ENCODE measurements at regions not wholly inside any gene's neighbourhood (a gene's known extent, or its start where the extent isn't known, plus 50 kb on each side); places are given as distances from the start of the nearest gene placed in this dataset.
"Not testable (repeated sequence)": the region's sequence is repeated elsewhere in the genome, so short reads cannot be mapped to it uniquely, and the experiment has no call there.

DNA sequence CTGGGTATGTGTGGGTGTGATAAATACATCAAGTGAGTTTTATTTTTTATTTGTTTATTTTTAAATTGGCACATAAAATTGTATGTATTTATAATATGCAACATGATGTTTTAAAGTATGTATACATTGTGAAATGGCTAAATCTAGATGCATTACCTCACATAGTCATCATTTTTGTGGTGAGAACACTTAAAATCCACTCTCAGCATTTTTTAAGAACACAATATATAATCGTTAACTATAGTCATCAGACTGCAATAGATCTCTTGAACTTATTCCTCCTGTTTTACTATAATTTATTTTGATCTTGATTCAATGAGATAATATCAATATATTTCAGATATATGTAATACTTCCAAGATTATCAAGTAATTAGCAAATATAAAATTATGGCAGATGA lies 93.9 kb upstream of the ALDH1A1 start:
- Histone ChIP-seq H3K56ac (ENCODE audit: extremely low read depth, insufficient read depth, low read length) (no peak overlapping the region), H3K27ac (ENCODE audit: insufficient read depth, low read length) (no peak overlapping the region), H3K36me3 (ENCODE audit: control insufficient read depth, insufficient read depth, low read length) (no peaks in the 10 kb centered on the region), H4K91ac (ENCODE audit: insufficient read depth, low read depth, low read length) (no peak overlapping the region), H3K9ac (ENCODE audit: low read depth, low read length) (no peak overlapping the region), H3K23ac (ENCODE audit: low read depth, low read length) (no peak overlapping the region), H4K20me1 (ENCODE audit: insufficient read depth, low read length) (no peaks in the 10 kb centered on the region), H2AK5ac (ENCODE audit: low read depth, low read length) (no peak overlapping the region), H4K5ac (ENCODE audit: low read depth, low read length) (no peak overlapping the region), H2BK5ac (ENCODE audit: low read depth, low read length, poor library complexity, severe bottlenecking) (no peak overlapping the region), H2AK9ac (replicated peaks; ENCODE audit: low read depth, low read length, poor library complexity) (no peak overlapping the region), H3K27me3 (ENCODE audit: control insufficient read depth, insufficient read depth, low read length) (0 out of 2 replicates have a peak, but pooled peaks cover 1% of the 10 kb centered on the region), H3K79me1 (ENCODE audit: low read depth in 1 of 2, low read length in 2 of 2) (no peaks in the 10 kb centered on the region), H2BK120ac (ENCODE audit: low read depth, low read length) (no peak overlapping the region), H2AFZ (replicated peaks; ENCODE audit: low read length, poor library complexity) (no peak overlapping the region), H3K9me3 (ENCODE audit: control insufficient read depth, insufficient read depth, low read length) (no peaks in the 10 kb centered on the region), H3K18ac (ENCODE audit: low read depth, low read length) (no peak overlapping the region), H3K4me2 (ENCODE audit: low read depth, low read length) (no peak overlapping the region), H3K4me3 (ENCODE audit: insufficient read depth, low read depth, low read length) (no peak overlapping the region), H3K14ac (replicated peaks; ENCODE audit: low read depth, low read length) (no peak overlapping the region), H3K4me1 (ENCODE audit: control insufficient read depth, insufficient read depth, low read length) (no peaks in the 10 kb centered on the region), H2BK15ac (ENCODE audit: low read depth, low read length) (no peak overlapping the region), H3K9me1 (ENCODE audit: insufficient read depth, low read length) (no peaks in the 10 kb centered on the region), H4K8ac (ENCODE audit: low read depth in 2 of 2, low read length in 2 of 2) (no peak overlapping the region), H3K4ac (ENCODE audit: low read depth, low read length) (no peak overlapping the region), H2BK20ac (ENCODE audit: low read depth, low read length) (no peak overlapping the region)
- ChIA-PET CTCF (interaction anchor here (1.3 kb wide), 1 partner anchor 8 kb away, joined by 3 read pairs; no protein-coding TSS in a partner anchor), POLR2A (ENCODE audit: unreplicated experiment) (no interaction called here)
- intact Hi-C loops (cut with micrococcal nuclease) (no loop called here), in situ Hi-C loops (cut with MboI; ENCODE audit: low sequenced_read_pairs) (no loop called here), dilution Hi-C loops (cut with HindIII; ENCODE audit: low sequenced_read_pairs, unreplicated experiment) (no loop called here)
- TF ChIP-seq, protein P1, sequence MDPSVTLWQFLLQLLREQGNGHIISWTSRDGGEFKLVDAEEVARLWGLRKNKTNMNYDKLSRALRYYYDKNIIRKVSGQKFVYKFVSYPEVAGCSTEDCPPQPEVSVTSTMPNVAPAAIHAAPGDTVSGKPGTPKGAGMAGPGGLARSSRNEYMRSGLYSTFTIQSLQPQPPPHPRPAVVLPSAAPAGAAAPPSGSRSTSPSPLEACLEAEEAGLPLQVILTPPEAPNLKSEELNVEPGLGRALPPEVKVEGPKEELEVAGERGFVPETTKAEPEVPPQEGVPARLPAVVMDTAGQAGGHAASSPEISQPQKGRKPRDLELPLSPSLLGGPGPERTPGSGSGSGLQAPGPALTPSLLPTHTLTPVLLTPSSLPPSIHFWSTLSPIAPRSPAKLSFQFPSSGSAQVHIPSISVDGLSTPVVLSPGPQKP (IDR thresholded peaks at IDR 0.05; ENCODE audit: borderline replicate concordance, low read depth, low read length) = no peak
- peak; percentile 57 for TF ChIP-seq MAFK (IDR thresholded peaks at IDR 0.05; ENCODE audit: low read depth, low read length)
- no peak for TF ChIP-seq POLR2A (IDR thresholded peaks at IDR 0.05; ENCODE audit: low read depth, low read length)
- ATAC-seq (ENCODE audit: low read depth) (no peak), DNase-seq (no peak)
- no TSS peak for BruUV-seq (replicated peaks)
- WGBS, 2 experiments (ENCODE audit: extremely low coverage in 2 of 2, insufficient read length in 1 of 2) = no CpG with 5 or more reads among the region's 1 CpG

DNA sequence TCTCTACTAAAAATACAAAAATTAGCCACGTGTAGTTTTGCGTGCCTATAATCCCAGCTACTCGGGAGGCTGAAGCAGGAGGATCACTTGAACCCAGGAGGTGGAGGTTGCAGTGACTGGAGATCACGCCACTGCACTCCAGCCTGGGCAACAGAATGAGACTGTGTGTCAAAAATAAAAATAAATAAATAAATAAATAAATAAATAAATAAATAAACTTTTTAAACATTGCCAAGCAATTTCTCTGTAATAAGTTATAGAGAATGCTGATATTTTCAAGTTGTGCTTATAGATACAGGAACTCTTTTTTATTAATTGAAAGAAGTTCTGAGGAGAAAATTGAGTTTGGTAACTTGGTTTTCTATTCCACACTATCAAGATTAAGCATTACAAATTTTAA lies 91.9 kb upstream of the ALDH1A1 start:
- H2AK5ac ChIP-seq (ENCODE audit: low read depth, low read length); H3K9me1 ChIP-seq (ENCODE audit: insufficient read depth, low read length); H3K23ac ChIP-seq (ENCODE audit: low read depth, low read length); CTCF ChIA-PET; H4K20me1 ChIP-seq (ENCODE audit: insufficient read depth, low read length); H3K36me3 ChIP-seq (ENCODE audit: control insufficient read depth, insufficient read depth, low read length); H4K8ac ChIP-seq (ENCODE audit: low read depth in 2 of 2, low read length in 2 of 2); H2BK20ac ChIP-seq (ENCODE audit: low read depth, low read length); H3K4me3 ChIP-seq (ENCODE audit: insufficient read depth, low read depth, low read length); H2BK15ac ChIP-seq (ENCODE audit: low read depth, low read length); H2BK120ac ChIP-seq (ENCODE audit: low read depth, low read length); H3K4me2 ChIP-seq (ENCODE audit: low read depth, low read length); H4K5ac ChIP-seq (ENCODE audit: low read depth, low read length); H3K27me3 ChIP-seq (ENCODE audit: control insufficient read depth, insufficient read depth, low read length); ATAC-seq (ENCODE audit: low read depth); H3K56ac ChIP-seq (ENCODE audit: extremely low read depth, insufficient read depth, low read length); H3K18ac ChIP-seq (ENCODE audit: low read depth, low read length); H2BK5ac ChIP-seq (ENCODE audit: low read depth, low read length, poor library complexity, severe bottlenecking); DNase-seq; BruUV-seq (replicated peaks); H3K9ac ChIP-seq (ENCODE audit: low read depth, low read length); POLR2A ChIA-PET (ENCODE audit: unreplicated experiment); H4K91ac ChIP-seq (ENCODE audit: insufficient read depth, low read depth, low read length); H2AK9ac ChIP-seq (replicated peaks; ENCODE audit: low read depth, low read length, poor library complexity); H3K4ac ChIP-seq (ENCODE audit: low read depth, low read length); H3K9me3 ChIP-seq (ENCODE audit: control insufficient read depth, insufficient read depth, low read length); in situ Hi-C loops (cut with MboI; ENCODE audit: low sequenced_read_pairs); H2AFZ ChIP-seq (replicated peaks; ENCODE audit: low read length, poor library complexity); intact Hi-C loops (cut with micrococcal nuclease); H3K79me1 ChIP-seq (ENCODE audit: low read depth in 1 of 2, low read length in 2 of 2); H3K4me1 ChIP-seq (ENCODE audit: control insufficient read depth, insufficient read depth, low read length); H3K27ac ChIP-seq (ENCODE audit: insufficient read depth, low read length); dilution Hi-C loops (cut with HindIII; ENCODE audit: low sequenced_read_pairs, unreplicated experiment); H3K14ac ChIP-seq (replicated peaks; ENCODE audit: low read depth, low read length): not testable (repeated sequence)
- WGBS, 2 experiments (ENCODE audit: extremely low coverage in 2 of 2, insufficient read length in 1 of 2) = no CpG with 5 or more reads among the region's 4 CpGs

Measured in IMR-90 (cell line).